OCI-LY1 (cell line): ENCODE measurements at regions not wholly inside any gene's neighbourhood (a gene's known extent, or its start where the extent isn't known, plus 50 kb on each side); places are given as distances from the start of the nearest gene placed in this dataset.
"Not testable (repeated sequence)": the region's sequence is repeated elsewhere in the genome, so short reads cannot be mapped to it uniquely, and the experiment has no call there.

Experiments
- CTCF ChIP-seq: fragments of 200-600 bp; sonication (generic), shearing (Covaris generic); IDR thresholded peaks from 2 replicates; pipeline ENCODE4 v1.5.1; 2017; ENCODE audit warnings: mild to moderate bottlenecking, antibody characterized with exemption, low read length, moderate library complexity, mixed read lengths
- EZH2 ChIP-seq: fragments of 200-600 bp; sonication (generic), shearing (Covaris generic); IDR thresholded peaks from 2 replicates; pipeline ENCODE4 v1.8.0; 2017; ENCODE audit warnings: borderline replicate concordance, mixed run types, mild to moderate bottlenecking, antibody characterized with exemption, low read length, moderate library complexity, mixed read lengths

- TF ChIP-seq CTCF, EZH2: not testable (repeated sequence)
Measured at GRCh38 chr9:39551544-39551943, 196.1 kb downstream of the SPATA31A1 start.
